Muscle layer of colon (tissue), 2 donors: ENCODE measurements at regions not wholly inside any gene's neighbourhood (a gene's known extent, or its start where the extent isn't known, plus 50 kb on each side); places are given as distances from the start of the nearest gene placed in this dataset.

Source experiments
- H3K27ac ChIP-seq: one replicate; pipeline ENCODE4 v1.7.0; 2013; ENCODE audit warnings: low read depth, mild to moderate bottlenecking, low read length, moderate library complexity
- H3K27me3 ChIP-seq, 2 donors: one replicate each; pipeline ENCODE4 v1.7.0; 2013; ENCODE audit warnings: low read length in 2 of 2, mild to moderate bottlenecking in 2 of 2; ENCODE audit not compliant: insufficient read depth in 2 of 2, control insufficient read depth in 1 of 2
- H3K36me3 ChIP-seq: one replicate; pipeline ENCODE4 v1.7.0; 2013; ENCODE audit warnings: mild to moderate bottlenecking, low read length; ENCODE audit not compliant: insufficient read depth
- H3K4me1 ChIP-seq: one replicate; pipeline ENCODE4 v1.7.0; 2013; ENCODE audit warnings: mild to moderate bottlenecking, low read length; ENCODE audit not compliant: insufficient read depth
- H3K4me3 ChIP-seq, 2 donors: one replicate each; pipeline ENCODE4 v1.7.0; 2013; ENCODE audit warnings: low read length in 2 of 2, low read depth in 1 of 2, mild to moderate bottlenecking in 1 of 2, moderate library complexity in 1 of 2
- H3K9ac ChIP-seq: one replicate; pipeline ENCODE4 v1.7.0; 2013; ENCODE audit warnings: low read length
- H3K9me3 ChIP-seq: one replicate; pipeline ENCODE4 v1.7.0; 2013; ENCODE audit warnings: mild to moderate bottlenecking, low read length
- donor health status: abdominal sarcoma.
- donor health status: Adenocarcinoma of cecum.

GRCh38 chr17:73757420-73757819 lies 113.2 kb upstream of the SDK2 start:
- Histone ChIP-seq H3K36me3 (no peaks in the 10 kb centered on the region), H3K4me3 (no peak overlapping the region), H3K9me3 (no peaks in the 10 kb centered on the region), H3K27ac (no peak overlapping the region), H3K27me3 (peaks cover 0 to 14% of the 10 kb centered on the region in 2 donors), H3K4me1 (no peaks in the 10 kb centered on the region), H3K9ac (no peak overlapping the region)

DNA sequence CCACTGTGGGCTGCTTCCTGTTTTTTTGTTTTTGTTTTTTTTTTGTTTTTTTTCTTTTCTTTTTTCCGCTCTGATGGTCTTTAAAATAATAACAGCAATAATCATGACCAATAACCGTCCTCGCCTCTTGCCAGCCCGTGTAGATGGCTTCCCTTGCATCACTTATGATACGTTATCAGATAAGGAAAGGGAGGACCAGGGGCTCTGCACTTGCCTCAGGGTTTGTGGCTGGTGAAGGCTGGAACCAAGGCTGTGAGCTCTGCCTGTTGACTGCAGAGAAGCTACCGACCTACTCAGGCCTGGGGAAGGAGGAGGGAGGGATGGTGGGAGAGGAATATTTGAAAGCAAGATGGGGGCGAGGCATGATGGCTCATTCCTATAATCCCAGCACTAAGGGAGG lies 114.0 kb upstream of the SDK2 start:
- Histone ChIP-seq H3K4me1 (no peaks in the 10 kb centered on the region), H3K27me3 (peaks cover 0 to 14% of the 10 kb centered on the region in 2 donors), H3K27ac (no peak overlapping the region)

DNA sequence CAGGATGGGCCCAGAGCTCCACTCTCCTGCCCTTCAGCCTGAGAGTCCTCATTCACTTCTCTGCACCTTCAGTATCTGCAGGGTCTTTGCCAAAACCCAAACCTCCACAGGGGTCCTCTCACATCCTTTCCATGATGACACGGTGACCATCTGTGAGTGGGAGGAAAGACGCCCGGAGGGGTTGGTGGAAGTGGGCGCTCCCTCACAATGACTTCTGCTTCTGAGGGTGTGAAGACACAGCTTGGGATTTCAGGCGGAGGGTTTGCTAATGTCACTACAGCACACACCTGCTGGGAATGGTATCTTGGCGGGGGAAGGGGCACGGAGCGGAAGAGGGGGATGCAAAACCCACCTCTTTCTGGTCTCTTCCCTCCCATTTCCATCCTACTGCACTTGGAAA lies 115.1 kb upstream of the SDK2 start:
- peaks cover 0 to 14% of the 10 kb centered on the region in 2 donors for H3K27me3 ChIP-seq
- H3K9ac ChIP-seq: no peak overlapping the region
- no peaks in the 10 kb centered on the region for H3K9me3 ChIP-seq
- H3K4me3 ChIP-seq: no peak overlapping the region
- H3K36me3 ChIP-seq: no peaks in the 10 kb centered on the region
- H3K4me1 ChIP-seq: no peaks in the 10 kb centered on the region
- H3K27ac ChIP-seq: no peak overlapping the region

More for the DNA sequence above, 114.0 kb upstream of the SDK2 start:
- H3K9ac ChIP-seq: no peak overlapping the region
- H3K9me3 ChIP-seq: no peaks in the 10 kb centered on the region
- H3K4me3 ChIP-seq: no peak overlapping the region
- no peaks in the 10 kb centered on the region for H3K36me3 ChIP-seq

DNA sequence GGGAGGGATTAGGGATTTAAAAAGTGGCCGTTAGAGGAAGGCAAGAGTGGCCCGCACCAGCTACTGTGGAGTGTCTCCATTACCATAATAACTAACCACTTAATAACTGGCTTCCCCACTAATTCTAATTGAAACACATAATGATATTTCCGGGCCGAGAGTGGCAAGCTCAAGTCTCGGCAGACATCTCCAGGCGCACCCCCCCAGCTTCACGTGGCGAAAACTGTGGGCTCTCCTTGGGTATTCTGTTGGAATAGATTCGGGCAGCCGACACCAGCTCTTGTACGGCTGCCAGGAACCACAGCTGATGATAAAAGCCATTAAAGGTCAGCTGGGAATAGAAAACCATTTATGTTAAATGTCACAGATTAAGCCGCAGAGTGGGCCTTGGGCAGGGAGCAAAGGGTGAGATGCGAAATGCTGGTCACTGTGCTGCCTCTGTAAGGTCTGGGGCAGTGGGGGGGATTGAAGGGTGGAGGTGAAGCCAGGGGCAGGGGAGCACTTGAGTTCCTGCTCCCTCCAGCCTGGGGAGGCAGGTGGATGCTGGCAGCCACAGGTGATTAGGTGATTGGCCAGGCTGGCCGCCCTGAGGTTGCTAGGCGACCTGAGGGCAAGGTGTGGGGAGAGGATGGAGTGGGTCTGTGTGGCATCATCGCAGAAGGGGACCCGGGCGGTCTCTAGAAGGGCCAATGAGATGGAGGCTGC lies 115.6 kb upstream of the SDK2 start:
- Histone ChIP-seq H3K27me3 (peaks cover 0 to 14% of the 10 kb centered on the region in 2 donors), H3K36me3 (no peaks in the 10 kb centered on the region), H3K4me3 (no peak overlapping the region), H3K9ac (no peak overlapping the region), H3K9me3 (no peaks in the 10 kb centered on the region), H3K4me1 (no peaks in the 10 kb centered on the region), H3K27ac (no peak overlapping the region)

DNA sequence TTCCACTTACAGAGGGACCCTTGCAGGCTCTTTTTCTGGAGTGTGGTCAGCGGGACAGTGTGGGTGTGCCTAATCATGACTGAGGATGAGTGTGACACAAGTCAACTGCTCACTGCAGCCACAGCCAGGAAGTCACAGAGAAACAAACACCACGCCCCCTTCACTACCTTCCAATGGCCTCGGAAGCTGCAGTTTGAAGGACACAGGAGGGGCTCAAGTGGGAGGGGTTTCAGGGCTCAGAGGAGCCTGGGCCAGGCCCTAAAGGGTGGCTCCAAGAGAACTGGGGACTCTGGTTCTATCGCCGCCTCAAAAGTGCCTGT lies 116.2 kb upstream of the SDK2 start:
- no peak overlapping the region for H3K27ac ChIP-seq
- no peaks in the 10 kb centered on the region for H3K9me3 ChIP-seq
- H3K27me3 ChIP-seq: peaks cover 0 to 14% of the 10 kb centered on the region in 2 donors
- H3K36me3 ChIP-seq: no peaks in the 10 kb centered on the region
- no peak overlapping the region for H3K4me3 ChIP-seq
- H3K9ac ChIP-seq: no peak overlapping the region
- H3K4me1 ChIP-seq: no peaks in the 10 kb centered on the region

DNA sequence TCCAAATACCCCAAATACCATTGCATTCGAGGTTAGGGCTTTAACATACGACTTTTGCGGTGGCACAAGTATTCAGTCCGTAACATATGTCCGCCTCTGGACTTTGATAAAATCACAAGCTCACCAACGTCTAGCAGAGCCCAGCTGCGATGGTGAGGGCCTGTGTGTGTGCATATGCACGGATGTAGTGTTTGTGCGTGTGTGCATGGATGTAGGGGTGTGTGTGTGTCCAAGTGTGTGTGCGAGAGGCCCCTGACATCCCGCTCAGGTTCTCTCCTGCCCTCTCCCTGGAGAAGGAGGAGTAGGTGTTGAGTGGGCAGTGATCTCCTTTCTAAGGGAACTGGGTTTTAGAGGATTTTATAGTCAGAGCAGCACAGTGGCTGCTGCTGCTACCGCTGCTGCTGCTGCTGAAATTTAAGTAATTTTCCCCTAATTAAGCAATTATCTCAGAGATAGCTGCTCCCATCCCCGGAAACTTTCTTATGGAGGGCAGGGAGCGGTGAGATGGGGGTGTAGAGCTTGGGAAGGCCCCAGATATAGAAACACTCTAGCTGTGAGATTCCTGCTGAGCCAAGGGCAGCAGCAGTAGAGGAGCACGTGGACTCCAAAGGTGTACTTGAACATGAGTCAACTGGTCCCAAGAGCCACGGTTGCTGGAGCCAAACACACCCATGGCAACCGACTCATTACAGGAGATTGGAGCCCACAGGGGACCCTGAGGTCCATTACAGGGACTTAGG lies 121.7 kb upstream of the SDK2 start:
- Histone ChIP-seq H3K27me3 (no peaks in the 10 kb centered on the region), H3K9me3 (no peaks in the 10 kb centered on the region), H3K27ac (no peak overlapping the region), H3K36me3 (no peaks in the 10 kb centered on the region), H3K9ac (no peak overlapping the region), H3K4me3 (no peak overlapping the region), H3K4me1 (peaks cover 12% of the 10 kb centered on the region)

DNA sequence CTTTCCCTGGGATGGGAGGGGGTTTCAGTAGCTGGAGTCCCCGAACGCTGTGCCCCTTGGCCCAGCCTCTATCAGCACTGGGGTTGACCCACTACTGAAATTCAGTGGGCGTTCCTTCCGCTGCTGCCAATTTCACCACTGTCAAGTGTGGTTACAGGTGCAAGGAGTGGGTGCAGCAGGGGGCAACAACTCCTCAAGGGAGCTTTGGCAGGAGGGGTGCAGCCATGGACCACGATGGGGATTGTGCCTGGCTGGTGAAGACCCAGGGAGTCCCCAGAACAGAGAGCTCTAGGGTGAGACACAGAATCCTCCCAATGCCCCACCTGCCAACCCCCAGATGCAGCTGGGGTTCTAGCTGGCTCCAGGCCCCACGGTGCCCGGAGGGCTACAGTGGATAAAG lies 123.5 kb upstream of the SDK2 start:
- Histone ChIP-seq H3K27me3 (no peaks in the 10 kb centered on the region), H3K27ac (no peak overlapping the region), H3K36me3 (no peaks in the 10 kb centered on the region), H3K4me1 (peaks cover 20% of the 10 kb centered on the region), H3K4me3 (no peak overlapping the region), H3K9ac (no peak overlapping the region), H3K9me3 (no peaks in the 10 kb centered on the region)

- H3K9me3 ChIP-seq: no peaks in the 10 kb centered on the region
- H3K27ac ChIP-seq: no peak overlapping the region
- no peaks in the 10 kb centered on the region for H3K27me3 ChIP-seq
- peaks cover 20% of the 10 kb centered on the region for H3K4me1 ChIP-seq
- no peak overlapping the region for H3K9ac ChIP-seq
- H3K4me3 ChIP-seq: no peak overlapping the region
- H3K36me3 ChIP-seq: no peaks in the 10 kb centered on the region
Observed at GRCh38 chr17:73768691-73769090, 124.4 kb upstream of the SDK2 start.

DNA sequence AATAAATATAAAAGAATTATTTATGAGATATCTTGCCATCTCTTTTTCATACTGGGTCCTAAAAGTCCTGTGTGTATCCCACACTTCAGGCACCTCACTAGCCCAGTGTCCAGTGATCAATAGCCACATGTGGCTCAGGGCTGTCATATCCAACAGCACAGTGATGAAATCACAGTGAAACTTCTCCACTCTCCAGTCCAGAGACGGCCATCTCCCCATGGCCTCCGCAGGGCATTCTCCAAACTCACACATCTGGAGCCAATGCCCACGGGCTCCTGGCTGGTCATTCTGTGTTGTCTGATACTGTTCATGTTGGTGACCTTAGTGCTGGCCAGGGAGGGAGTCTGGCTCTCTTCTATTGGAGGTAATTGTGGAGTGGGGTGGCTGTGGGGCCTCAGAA lies 125.2 kb upstream of the SDK2 start:
- H3K27me3 ChIP-seq: no peaks in the 10 kb centered on the region
- no peaks in the 10 kb centered on the region for H3K9me3 ChIP-seq
- peaks cover 20% of the 10 kb centered on the region for H3K4me1 ChIP-seq
- H3K36me3 ChIP-seq: no peaks in the 10 kb centered on the region
- no peak overlapping the region for H3K27ac ChIP-seq
- H3K4me3 ChIP-seq: no peak overlapping the region
- H3K9ac ChIP-seq: no peak overlapping the region

DNA sequence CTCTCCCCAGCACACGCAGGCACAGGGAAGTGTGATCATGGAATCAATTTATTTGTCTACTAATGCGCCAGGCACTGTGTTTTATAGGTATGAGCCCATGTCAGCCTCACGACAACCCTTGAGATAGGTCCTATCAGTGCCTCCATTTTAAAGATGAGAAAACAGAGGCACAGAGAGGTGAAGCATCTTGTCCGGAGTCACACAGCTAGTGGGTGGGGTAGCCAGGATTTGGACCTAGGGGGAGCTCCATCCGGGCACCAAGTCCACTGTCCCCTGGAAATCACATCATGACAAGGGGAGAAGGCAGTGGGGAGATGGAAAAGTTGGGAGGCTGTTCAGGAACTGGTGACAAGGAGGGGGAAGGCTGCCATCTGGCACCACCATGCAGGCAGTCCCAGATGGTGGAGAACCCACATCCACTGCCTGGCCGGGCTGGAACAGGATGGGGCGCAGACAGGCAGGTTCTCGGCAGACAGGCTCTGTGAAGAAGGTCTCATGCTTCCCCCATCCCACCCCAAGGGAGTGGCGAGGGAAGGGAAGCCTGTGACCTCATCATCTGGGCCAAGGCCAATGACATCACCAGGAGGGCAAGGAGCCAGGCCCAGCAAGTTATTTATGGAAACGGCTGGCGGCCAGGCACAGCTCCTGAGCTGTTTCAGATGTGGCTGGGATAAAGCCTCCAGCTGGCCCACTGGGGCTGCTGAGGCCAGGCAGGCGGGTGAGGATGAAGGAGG lies 126.0 kb upstream of the SDK2 start:
- H3K27ac ChIP-seq: no peak overlapping the region
- no peak overlapping the region for H3K9ac ChIP-seq
- no peaks in the 10 kb centered on the region for H3K27me3 ChIP-seq

GRCh38 chr17:73770849-73771229 lies 126.6 kb upstream of the SDK2 start:
- H3K9ac ChIP-seq: no peak overlapping the region
- H3K4me3 ChIP-seq: no peak overlapping the region
- peaks cover 20% of the 10 kb centered on the region for H3K4me1 ChIP-seq
- no peak overlapping the region for H3K27ac ChIP-seq
- H3K27me3 ChIP-seq: no peaks in the 10 kb centered on the region
- no peaks in the 10 kb centered on the region for H3K36me3 ChIP-seq
- no peaks in the 10 kb centered on the region for H3K9me3 ChIP-seq

More for the DNA sequence above, 126.0 kb upstream of the SDK2 start:
- Histone ChIP-seq H3K9me3 (no peaks in the 10 kb centered on the region), H3K4me1 (peaks cover 20% of the 10 kb centered on the region), H3K4me3 (no peak overlapping the region), H3K36me3 (no peaks in the 10 kb centered on the region)
